Neural cell (in vitro differentiated cells): ENCODE measurements at regions not wholly inside any gene's neighbourhood (a gene's known extent, or its start where the extent isn't known, plus 50 kb on each side); places are given as distances from the start of the nearest gene placed in this dataset.

ENCODE experiments used
- EZH2 ChIP-seq: fragments of 200-600, 300-800 bp; shearing (Covaris generic), sonication (generic); IDR thresholded peaks from 2 replicates; pipeline ENCODE4 v1.6.1; 2014; ENCODE audit warnings: antibody characterized with exemption, low read length, borderline replicate concordance, mild to moderate bottlenecking; ENCODE audit not compliant: insufficient read depth, poor library complexity, severe bottlenecking
- POLR2AphosphoS5 ChIP-seq: IDR thresholded peaks from 2 replicates; pipeline ENCODE4 v1.6.1; 2012
- RAD21 ChIP-seq: fragments of 450-650 bp; conservative IDR thresholded peaks from 2 replicates; pipeline ENCODE4 v1.6.1; 2014; ENCODE audit warnings: antibody characterized with exemption, mild to moderate bottlenecking, moderate library complexity

- TF ChIP-seq RAD21 (no peak), POLR2AphosphoS5 (no peak), EZH2 (no peak)
Measured at GRCh38 chr2:188181067-188181838, 110.4 kb upstream of the GULP1 start.
